ACHN (cell line): ENCODE measurements at regions not wholly inside any gene's neighbourhood (a gene's known extent, or its start where the extent isn't known, plus 50 kb on each side); places are given as distances from the start of the nearest gene placed in this dataset.
"Not testable (repeated sequence)": the region's sequence is repeated elsewhere in the genome, so short reads cannot be mapped to it uniquely, and the experiment has no call there.

Experiments used
- DNase-seq: peaks from one replicate; pipeline ENCODE4 v3.0.0-alpha.2; 2015
- in situ Hi-C: cut with HindIII; loops from 2 replicates; pipeline ENCODE4 v1.10.0; 2017; ENCODE audit warnings: low sequenced_read_pairs, low pct_ligation_motif_present, low pct_unique_long_range_greater_than_20kb

- DNase-seq = no peak
- in situ Hi-C loops = no loop called here
Observed at GRCh38 chr13:74730556-74731331, 596.5 kb upstream of the KLF12 start.

- in situ Hi-C loops = no loop called here
- DNase-seq = no peak
Observed at GRCh38 chr13:74726206-74726605, 592.0 kb upstream of the KLF12 start.

DNA sequence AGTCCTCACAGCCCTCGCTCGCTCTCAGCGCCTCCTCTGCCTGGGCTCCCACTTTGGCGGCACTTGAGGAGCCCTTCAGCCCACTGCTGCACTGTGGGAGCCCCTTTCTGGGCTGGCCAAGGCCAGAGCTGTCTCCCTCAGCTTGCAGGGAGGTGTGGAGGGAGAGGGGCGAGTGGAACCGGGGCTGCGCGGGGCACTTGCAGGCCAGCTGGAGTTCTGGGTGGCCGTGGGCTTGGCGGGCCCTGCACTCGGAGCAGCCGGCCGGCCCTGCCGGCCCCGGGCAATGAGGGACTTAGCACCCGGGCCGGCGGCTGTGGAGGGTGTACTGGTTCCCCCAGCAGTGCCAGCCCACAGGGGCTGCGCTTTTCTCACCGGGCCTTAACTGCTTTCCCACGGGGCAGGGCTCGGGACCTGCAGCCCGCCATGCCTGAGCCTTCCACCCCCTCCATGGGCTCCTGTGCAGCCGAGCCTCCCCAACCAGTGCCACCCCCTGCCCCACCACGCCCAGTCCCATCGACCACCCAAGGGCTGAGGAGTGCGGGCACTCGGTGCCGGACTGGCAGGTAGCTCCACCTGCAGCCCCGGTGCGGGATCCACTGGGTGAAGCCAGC is 584.1 kb upstream of the KLF12 start:
- DNase-seq, in situ Hi-C loops: not testable (repeated sequence)

DNA sequence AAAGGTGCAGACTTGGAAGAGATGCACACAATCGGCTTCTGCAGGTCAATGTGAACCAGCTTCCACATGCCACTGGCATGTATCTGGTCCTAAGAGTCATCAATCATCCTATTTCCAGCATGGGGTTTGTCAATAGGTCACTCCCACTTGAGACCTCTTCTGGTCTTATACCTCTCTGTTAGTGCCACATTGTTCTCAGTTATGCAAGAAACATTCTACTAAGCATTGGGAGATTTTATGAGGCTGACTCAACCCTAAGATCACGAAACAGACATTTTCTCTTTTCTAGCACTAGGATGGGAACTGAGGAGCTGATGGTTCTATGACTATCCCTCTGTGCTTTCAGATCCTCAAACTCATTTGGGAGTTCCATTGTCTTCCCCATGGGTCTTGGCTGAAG is 581.5 kb upstream of the KLF12 start:
- in situ Hi-C loops = no loop called here
- no peak for DNase-seq

- no peak for DNase-seq
- in situ Hi-C loops = no loop called here
Observed at GRCh38 chr13:74710006-74710405, 575.8 kb upstream of the KLF12 start.

DNA sequence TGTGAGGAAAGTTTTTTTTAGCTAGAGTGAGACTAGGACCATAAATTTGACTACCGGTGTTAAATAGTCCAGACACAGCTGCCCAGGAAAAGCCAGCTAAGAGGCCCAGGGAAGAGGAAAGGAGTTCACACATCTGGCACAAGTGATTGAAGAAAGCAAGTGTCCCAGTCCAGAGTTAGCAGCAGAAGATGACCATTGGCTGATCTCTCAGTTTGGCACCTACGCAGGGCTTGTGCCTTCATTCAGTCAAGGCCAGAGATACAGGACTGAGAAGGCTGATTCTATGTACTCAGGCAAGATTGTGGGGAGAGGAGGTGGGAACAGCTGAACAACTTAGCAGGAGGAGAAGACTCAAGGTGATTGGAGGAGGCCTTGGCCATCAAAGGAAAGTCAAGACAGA is 575.0 kb upstream of the KLF12 start:
- in situ Hi-C loops = no loop called here
- no peak for DNase-seq

GRCh38 chr13:74708629-74709028 is 574.4 kb upstream of the KLF12 start:
- in situ Hi-C loops = no loop called here
- DNase-seq = no peak

- in situ Hi-C loops = no loop called here
- DNase-seq = no peak
Observed at GRCh38 chr13:74707291-74707690, 573.1 kb upstream of the KLF12 start.

GRCh38 chr13:74706801-74707200 is 572.6 kb upstream of the KLF12 start:
- in situ Hi-C loops = no loop called here
- no peak for DNase-seq

DNA sequence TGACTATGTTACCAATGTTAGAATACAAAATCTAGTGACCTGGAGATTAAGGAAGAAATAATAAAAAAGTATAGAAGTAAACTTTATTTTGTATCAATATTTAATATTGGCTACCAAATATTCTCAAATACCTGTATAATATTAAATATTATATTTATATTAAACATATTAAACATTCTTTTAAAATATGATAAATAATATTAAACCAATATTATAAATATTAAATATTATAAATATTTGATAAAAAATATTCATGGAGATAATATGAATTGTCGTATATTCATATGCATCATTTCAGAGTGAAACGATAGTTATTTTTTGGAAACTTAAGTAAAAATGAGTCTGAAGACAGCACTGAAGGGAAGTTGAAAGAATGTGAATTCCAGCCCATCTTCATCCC is 571.2 kb upstream of the KLF12 start:
- in situ Hi-C loops = no loop called here
- DNase-seq = no peak

DNA sequence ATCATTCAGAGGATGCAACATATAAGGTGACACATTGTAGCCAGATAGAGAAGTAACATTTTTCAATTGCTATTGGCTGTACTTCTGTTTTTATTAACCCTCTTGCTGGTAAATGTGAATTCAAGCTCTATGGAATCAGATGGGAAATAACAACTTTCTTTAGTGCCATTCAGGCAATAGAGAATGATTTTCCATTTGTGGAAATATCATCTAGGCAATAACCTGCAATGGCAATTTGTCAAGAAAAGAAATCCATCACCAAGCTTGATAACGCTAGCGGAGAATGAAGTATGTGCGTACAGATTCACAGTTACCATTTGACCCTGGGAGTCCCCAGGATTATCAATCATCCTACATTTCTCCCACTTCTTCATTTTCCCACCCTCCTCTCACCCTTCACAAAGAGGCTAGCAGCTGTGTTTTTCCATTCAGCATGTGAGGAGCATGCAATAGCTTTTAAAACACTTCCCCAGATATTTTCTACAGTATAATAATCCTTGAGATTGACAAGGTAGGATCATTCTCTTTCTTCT is 569.7 kb upstream of the KLF12 start:
- in situ Hi-C loops = no loop called here
- no peak for DNase-seq

DNA sequence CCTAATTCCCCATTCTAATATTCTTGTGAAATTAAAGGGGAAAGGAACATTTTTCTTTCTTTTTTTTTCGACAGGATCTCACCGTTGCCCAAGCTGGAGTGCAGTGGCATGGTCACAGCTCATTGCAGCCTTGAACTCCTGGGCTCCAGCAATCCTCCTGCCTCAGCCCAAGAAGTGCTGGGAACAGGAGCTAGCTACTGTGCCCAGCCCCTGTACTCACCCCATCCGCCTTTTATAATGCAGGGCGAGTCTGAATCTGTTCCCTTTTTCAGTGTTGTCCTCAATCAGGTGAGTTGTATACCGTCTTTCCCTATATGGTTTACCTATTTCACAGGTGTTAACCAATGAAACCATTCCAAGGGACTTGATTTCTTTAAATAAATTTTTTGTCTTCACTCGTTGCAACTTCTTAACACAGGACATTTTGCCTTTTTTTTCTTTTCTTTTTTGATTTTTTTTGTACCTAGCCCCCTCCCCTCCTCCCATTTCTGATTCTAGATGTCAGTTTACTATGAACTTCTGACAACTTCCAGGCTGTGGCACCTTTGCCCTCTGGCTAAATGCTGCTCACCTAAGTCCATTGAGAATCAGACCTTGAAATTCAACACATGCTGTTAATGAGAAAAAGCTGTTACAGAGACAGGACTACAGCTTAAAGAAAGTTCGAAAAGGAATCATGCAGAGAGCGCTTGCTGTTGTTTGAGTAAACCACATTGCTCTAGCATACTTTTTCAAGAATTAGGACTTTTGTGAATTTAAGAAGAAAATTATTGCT is 562.1 kb upstream of the KLF12 start:
- in situ Hi-C loops = no loop called here
- DNase-seq = no peak

DNA sequence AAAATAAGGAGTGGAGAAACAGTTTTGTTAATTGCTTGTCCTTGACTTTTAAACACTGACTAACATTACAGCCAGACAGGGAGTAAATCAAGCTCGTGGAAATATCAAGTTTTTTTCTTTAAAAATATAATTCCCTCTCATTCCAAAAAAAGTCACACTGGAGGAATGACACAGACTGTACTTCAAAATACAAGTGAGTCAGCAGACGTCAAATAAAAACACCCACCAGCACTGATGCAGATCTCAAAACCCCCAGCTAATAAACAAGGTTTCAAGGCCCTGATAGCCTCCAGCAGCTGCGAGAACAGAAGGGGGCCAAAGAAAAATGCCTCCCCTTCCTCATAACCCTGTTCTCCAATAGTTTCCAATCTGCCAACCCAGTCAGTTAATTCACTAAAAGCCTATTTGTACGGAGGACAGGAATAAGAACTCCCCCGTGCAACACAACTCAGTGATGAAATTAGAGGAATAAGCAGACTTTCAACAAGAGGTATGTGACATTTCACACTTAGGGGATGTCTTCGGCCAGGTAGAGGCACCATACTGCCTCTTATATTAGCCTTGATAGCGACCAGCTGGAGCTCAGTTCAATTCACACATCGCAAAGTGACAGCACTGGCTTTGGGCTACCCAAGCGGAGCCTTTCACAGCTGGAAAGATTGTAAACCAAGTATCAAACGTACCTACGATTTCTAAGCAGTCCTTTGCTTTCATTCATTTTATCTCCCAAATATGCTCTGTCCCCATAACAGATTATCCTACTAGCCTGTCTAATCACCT is 561.0 kb upstream of the KLF12 start:
- in situ Hi-C loops = no loop called here
- DNase-seq = no peak

- no peak for DNase-seq
- in situ Hi-C loops = no loop called here
Observed at GRCh38 chr13:74687442-74688182, 553.4 kb upstream of the KLF12 start.

- in situ Hi-C loops = no loop called here
- DNase-seq = no peak
Observed at GRCh38 chr13:74683411-74683810, 549.2 kb upstream of the KLF12 start.

GRCh38 chr13:74682746-74683145 is 548.5 kb upstream of the KLF12 start:
- in situ Hi-C loops = no loop called here

DNA sequence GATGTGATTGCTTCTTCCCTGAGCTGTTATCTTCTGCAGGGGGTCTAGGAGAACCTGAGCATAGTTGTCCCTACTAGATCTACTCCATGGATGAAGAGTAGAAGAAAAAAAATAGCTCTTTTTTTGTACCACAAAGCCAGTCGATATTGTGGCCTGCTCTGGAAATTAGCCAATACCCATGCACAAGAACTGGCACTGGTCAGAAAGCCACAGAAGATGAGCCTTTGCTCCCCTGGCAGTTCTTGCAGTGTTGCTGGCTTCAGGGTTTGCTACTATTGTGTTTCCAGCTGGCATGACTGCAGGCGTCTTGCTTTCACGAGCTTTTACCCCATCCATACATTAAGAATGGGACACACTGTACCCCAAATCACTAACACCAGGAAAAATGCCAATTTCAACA is 547.7 kb upstream of the KLF12 start:
- in situ Hi-C loops = no loop called here
- no peak for DNase-seq

More at GRCh38 chr13:74682746-74683145, 548.5 kb upstream of the KLF12 start:
- no peak for DNase-seq

- in situ Hi-C loops = no loop called here
- DNase-seq = no peak
Observed at GRCh38 chr13:74678308-74678965, 544.2 kb upstream of the KLF12 start.
